ENCODE measurements at regions not wholly inside any gene's neighbourhood (a gene's known extent, or its start where the extent isn't known, plus 50 kb on each side); places are given as distances from the start of the nearest gene placed in this dataset.
"Not testable (repeated sequence)": the region's sequence is repeated elsewhere in the genome, so short reads cannot be mapped to it uniquely, and the experiment has no call there.

DNA sequence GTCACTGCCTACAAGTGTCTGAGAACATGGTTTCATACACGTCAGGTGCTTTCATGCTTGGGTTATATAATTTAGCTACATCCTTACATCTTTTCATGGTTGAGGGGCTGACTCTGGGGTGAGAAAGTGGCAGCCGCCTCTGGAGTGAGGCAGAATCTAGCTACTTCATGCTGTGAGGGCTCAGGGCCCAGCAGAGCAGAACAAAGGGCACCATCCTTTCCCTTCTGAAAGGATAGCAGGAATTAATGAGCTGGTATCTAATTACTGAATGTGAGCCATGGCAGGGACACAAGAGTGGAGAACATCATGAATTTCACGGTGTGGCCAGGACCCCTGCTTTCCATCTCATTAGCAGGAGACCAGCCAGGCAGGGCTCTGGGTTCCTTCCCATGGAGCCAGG lies 217.0 kb downstream of the ATP6V0E2 start:
- TF ChIP-seq, protein P1, sequence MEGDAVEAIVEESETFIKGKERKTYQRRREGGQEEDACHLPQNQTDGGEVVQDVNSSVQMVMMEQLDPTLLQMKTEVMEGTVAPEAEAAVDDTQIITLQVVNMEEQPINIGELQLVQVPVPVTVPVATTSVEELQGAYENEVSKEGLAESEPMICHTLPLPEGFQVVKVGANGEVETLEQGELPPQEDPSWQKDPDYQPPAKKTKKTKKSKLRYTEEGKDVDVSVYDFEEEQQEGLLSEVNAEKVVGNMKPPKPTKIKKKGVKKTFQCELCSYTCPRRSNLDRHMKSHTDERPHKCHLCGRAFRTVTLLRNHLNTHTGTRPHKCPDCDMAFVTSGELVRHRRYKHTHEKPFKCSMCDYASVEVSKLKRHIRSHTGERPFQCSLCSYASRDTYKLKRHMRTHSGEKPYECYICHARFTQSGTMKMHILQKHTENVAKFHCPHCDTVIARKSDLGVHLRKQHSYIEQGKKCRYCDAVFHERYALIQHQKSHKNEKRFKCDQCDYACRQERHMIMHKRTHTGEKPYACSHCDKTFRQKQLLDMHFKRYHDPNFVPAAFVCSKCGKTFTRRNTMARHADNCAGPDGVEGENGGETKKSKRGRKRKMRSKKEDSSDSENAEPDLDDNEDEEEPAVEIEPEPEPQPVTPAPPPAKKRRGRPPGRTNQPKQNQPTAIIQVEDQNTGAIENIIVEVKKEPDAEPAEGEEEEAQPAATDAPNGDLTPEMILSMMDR (IDR thresholded peaks at IDR 0.05): not testable (repeated sequence)
- not testable (repeated sequence) for TF ChIP-seq POLR2AphosphoS5, POLR2A (IDR thresholded peaks at IDR 0.05)
